GM12878 (cell line): ENCODE measurements at regions not wholly inside any gene's neighbourhood (a gene's known extent, or its start where the extent isn't known, plus 50 kb on each side); places are given as distances from the start of the nearest gene placed in this dataset.

ENCODE experiments used
- CTCF ChIP-seq, 3 experiments: IDR thresholded peaks in 2 of 3; conservative IDR thresholded peaks in 1 of 3; 2 replicates each; pipeline ENCODE4 v1.5.1; 2011; ENCODE audit warnings: low read depth in 3 of 3, low read length in 3 of 3, mild to moderate bottlenecking in 3 of 3, control low read depth in 2 of 3, moderate library complexity in 2 of 3, inconsistent platforms in 1 of 3, mixed read lengths in 1 of 3; ENCODE audit not compliant: control insufficient read depth in 2 of 3, insufficient read depth in 1 of 3; ENCODE audit errors: extremely low read depth in 1 of 3
- E2F4 ChIP-seq: IDR thresholded peaks from 2 replicates; pipeline ENCODE4 v1.6.1; 2012; ENCODE audit warnings: low read depth, low read length, improper control_type of control experiment
- EZH2 ChIP-seq: IDR thresholded peaks from 2 replicates; pipeline ENCODE4 v1.6.1; 2012; ENCODE audit warnings: low read depth, mild to moderate bottlenecking, control low read depth, inconsistent platforms, low read length, borderline replicate concordance; ENCODE audit not compliant: control insufficient read depth
- IRF3 ChIP-seq: fragments of 450-650 bp; IDR thresholded peaks from 2 replicates; pipeline ENCODE4 v1.6.1; 2014; ENCODE audit warnings: mild to moderate bottlenecking
- NRF1 ChIP-seq: conservative IDR thresholded peaks from 2 replicates; pipeline ENCODE4 v1.6.1; 2011; ENCODE audit warnings: mild to moderate bottlenecking, low read depth, low read length, improper control_type of control experiment
- PML ChIP-seq: IDR thresholded peaks from 2 replicates; pipeline ENCODE4 v1.6.1; 2012; ENCODE audit warnings: low read length, inconsistent platforms
- POLR2A ChIP-seq: IDR thresholded peaks from 2 replicates; pipeline ENCODE4 v1.6.1; 2011; ENCODE audit warnings: low read depth, mild to moderate bottlenecking, low read length
- SREBF2 ChIP-seq: IDR thresholded peaks from 2 replicates; pipeline ENCODE4 v1.6.1; 2012; ENCODE audit warnings: mild to moderate bottlenecking, low read length

DNA sequence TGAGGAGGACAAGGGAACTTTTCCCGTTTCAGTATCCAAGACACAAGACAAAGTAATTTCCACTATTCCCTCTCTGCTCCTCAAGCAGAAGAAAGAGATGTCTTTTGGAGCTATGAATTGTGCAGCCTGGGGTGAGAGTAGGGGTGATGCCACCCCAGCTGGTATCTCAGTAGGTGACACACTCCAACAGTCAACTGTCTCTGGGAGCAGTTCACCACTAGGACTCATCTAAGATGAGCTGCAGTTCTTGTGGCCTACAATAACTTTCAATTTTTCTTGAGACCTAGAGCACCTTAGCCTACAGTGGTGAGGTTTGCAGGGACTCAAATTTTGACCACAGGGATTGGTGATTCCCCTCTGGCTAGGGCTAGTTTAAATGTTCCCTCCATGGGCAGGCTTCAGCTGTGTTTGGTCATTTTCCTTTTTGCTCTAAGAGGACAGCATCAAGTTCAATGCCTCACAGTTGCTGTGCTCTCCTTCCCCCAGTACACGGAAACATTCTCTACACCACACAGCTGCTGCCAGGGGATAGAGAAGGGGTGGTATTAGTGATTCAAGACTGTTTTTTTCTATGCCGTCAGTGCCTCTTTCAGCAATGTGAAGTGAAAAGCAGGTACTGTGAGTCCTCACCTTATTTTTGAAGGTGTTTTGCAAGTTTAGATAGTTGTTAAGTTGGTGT, 278.6 kb upstream of the RORB start:
- TF ChIP-seq IRF3 = no peak
- no peak for TF ChIP-seq SREBF2
- no peak for TF ChIP-seq PML
- TF ChIP-seq POLR2A = no peak
- TF ChIP-seq EZH2 = no peak
- TF ChIP-seq CTCF (IDR thresholded peaks at IDR 0.05 in 2 of 3, conservative IDR thresholded peaks at IDR 0.05 in 1 of 3; ENCODE audit: control insufficient read depth in 2 of 3, extremely low read depth in 1 of 3, insufficient read depth in 1 of 3, low read depth in 3 of 3, low read length in 3 of 3) = no peak
- no peak for TF ChIP-seq E2F4
- TF ChIP-seq NRF1 = no peak
